K562 (cell line): ENCODE measurements at regions not wholly inside any gene's neighbourhood (a gene's known extent, or its start where the extent isn't known, plus 50 kb on each side); places are given as distances from the start of the nearest gene placed in this dataset.

ENCODE experiments used
- CBX3 ChIP-seq, 2 experiments: IDR thresholded peaks; 1 replicate in 1 of 2; 2 replicates in 1 of 2; pipeline ENCODE4 v1.6.1; 2012; ENCODE audit warnings: inconsistent platforms in 2 of 2, low read length in 2 of 2, borderline replicate concordance in 1 of 2, control low read depth in 1 of 2
- CHCHD3 ChIP-seq: fragments of 250-450 bp; sonication (Bioruptor Pico); IDR thresholded peaks from 2 replicates; pipeline ENCODE4 v2.1.2; 2022; ENCODE audit warnings: mild to moderate bottlenecking
- ELF1 ChIP-seq: fragments of 200-800 bp; sonication (Bioruptor generic); IDR thresholded peaks from 2 replicates; pipeline ENCODE4 v1.6.1; 2016; ENCODE audit warnings: missing genetic modification characterization, missing compliant biosample characterization
- NCOA6 ChIP-seq: fragments of 450-650 bp; IDR thresholded peaks from 2 replicates; pipeline ENCODE4 v1.6.1; 2017; ENCODE audit warnings: mild to moderate bottlenecking
- NFIX ChIP-seq: fragments of 250-450 bp; sonication (Bioruptor Pico); IDR thresholded peaks from 2 replicates; pipeline ENCODE4 v1.4.0; 2020; ENCODE audit warnings: low read depth, mild to moderate bottlenecking, moderate library complexity
- STAT5B ChIP-seq: fragments of 250-450 bp; sonication (Bioruptor Pico); IDR thresholded peaks from 2 replicates; pipeline ENCODE4 v1.8.0; 2021; ENCODE audit warnings: mild to moderate bottlenecking, inconsistent platforms
- TRIM28 ChIP-seq: fragments of 450-650 bp; IDR thresholded peaks from 2 replicates; pipeline ENCODE4 v1.6.1; 2017
- ZBTB17 ChIP-seq: fragments of 450-650 bp; formaldehyde crosslinking; IDR thresholded peaks from 2 replicates; pipeline ENCODE4 v1.4.0; 2020; ENCODE audit warnings: mild to moderate bottlenecking
- TF ChIP-seq, protein P1 (sequence below): fragments of 450-650 bp; IDR thresholded peaks from 2 replicates; pipeline ENCODE4 v1.6.1; 2016; ENCODE audit warnings: mild to moderate bottlenecking, moderate library complexity
- TF ChIP-seq, protein P2 (sequence below), 2 experiments: fragments of 450-650 bp; IDR thresholded peaks; 2 replicates each; pipeline ENCODE4 v1.6.1; 2016
- TF ChIP-seq, protein P3 (sequence below): sonication (generic); formaldehyde crosslinking; IDR thresholded peaks from 2 replicates; pipeline ENCODE4 v1.8.0; 2022; ENCODE audit warnings: mild to moderate bottlenecking, missing genetic modification reagents, borderline replicate concordance
- TF ChIP-seq, protein P4 (sequence below): fragments of 250-450 bp; sonication (Bioruptor Pico); IDR thresholded peaks from 2 replicates; pipeline ENCODE4 v1.4.0; 2020; ENCODE audit warnings: mild to moderate bottlenecking, moderate library complexity

DNA sequence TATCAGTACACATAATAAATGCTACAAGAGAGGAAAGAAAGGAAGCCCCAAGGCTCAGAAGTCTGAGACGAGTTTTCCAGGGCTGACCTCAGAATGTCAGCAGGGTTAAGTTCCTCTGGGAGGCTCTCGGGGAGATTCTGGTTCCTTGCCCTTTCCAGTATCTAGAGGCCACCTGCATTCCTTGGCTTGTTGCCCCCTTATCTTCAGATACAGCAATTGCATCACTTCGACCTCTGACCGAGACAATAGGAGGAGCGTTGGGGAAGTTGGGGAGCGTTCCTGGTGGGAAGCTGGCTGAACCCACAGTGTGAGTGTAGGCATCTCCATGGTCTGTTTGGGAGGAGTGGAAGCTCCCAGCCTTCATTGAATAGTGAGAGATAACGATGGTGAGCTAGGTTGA is 72.0 kb upstream of the MTPN start (continued):
- TF ChIP-seq, protein P1, sequence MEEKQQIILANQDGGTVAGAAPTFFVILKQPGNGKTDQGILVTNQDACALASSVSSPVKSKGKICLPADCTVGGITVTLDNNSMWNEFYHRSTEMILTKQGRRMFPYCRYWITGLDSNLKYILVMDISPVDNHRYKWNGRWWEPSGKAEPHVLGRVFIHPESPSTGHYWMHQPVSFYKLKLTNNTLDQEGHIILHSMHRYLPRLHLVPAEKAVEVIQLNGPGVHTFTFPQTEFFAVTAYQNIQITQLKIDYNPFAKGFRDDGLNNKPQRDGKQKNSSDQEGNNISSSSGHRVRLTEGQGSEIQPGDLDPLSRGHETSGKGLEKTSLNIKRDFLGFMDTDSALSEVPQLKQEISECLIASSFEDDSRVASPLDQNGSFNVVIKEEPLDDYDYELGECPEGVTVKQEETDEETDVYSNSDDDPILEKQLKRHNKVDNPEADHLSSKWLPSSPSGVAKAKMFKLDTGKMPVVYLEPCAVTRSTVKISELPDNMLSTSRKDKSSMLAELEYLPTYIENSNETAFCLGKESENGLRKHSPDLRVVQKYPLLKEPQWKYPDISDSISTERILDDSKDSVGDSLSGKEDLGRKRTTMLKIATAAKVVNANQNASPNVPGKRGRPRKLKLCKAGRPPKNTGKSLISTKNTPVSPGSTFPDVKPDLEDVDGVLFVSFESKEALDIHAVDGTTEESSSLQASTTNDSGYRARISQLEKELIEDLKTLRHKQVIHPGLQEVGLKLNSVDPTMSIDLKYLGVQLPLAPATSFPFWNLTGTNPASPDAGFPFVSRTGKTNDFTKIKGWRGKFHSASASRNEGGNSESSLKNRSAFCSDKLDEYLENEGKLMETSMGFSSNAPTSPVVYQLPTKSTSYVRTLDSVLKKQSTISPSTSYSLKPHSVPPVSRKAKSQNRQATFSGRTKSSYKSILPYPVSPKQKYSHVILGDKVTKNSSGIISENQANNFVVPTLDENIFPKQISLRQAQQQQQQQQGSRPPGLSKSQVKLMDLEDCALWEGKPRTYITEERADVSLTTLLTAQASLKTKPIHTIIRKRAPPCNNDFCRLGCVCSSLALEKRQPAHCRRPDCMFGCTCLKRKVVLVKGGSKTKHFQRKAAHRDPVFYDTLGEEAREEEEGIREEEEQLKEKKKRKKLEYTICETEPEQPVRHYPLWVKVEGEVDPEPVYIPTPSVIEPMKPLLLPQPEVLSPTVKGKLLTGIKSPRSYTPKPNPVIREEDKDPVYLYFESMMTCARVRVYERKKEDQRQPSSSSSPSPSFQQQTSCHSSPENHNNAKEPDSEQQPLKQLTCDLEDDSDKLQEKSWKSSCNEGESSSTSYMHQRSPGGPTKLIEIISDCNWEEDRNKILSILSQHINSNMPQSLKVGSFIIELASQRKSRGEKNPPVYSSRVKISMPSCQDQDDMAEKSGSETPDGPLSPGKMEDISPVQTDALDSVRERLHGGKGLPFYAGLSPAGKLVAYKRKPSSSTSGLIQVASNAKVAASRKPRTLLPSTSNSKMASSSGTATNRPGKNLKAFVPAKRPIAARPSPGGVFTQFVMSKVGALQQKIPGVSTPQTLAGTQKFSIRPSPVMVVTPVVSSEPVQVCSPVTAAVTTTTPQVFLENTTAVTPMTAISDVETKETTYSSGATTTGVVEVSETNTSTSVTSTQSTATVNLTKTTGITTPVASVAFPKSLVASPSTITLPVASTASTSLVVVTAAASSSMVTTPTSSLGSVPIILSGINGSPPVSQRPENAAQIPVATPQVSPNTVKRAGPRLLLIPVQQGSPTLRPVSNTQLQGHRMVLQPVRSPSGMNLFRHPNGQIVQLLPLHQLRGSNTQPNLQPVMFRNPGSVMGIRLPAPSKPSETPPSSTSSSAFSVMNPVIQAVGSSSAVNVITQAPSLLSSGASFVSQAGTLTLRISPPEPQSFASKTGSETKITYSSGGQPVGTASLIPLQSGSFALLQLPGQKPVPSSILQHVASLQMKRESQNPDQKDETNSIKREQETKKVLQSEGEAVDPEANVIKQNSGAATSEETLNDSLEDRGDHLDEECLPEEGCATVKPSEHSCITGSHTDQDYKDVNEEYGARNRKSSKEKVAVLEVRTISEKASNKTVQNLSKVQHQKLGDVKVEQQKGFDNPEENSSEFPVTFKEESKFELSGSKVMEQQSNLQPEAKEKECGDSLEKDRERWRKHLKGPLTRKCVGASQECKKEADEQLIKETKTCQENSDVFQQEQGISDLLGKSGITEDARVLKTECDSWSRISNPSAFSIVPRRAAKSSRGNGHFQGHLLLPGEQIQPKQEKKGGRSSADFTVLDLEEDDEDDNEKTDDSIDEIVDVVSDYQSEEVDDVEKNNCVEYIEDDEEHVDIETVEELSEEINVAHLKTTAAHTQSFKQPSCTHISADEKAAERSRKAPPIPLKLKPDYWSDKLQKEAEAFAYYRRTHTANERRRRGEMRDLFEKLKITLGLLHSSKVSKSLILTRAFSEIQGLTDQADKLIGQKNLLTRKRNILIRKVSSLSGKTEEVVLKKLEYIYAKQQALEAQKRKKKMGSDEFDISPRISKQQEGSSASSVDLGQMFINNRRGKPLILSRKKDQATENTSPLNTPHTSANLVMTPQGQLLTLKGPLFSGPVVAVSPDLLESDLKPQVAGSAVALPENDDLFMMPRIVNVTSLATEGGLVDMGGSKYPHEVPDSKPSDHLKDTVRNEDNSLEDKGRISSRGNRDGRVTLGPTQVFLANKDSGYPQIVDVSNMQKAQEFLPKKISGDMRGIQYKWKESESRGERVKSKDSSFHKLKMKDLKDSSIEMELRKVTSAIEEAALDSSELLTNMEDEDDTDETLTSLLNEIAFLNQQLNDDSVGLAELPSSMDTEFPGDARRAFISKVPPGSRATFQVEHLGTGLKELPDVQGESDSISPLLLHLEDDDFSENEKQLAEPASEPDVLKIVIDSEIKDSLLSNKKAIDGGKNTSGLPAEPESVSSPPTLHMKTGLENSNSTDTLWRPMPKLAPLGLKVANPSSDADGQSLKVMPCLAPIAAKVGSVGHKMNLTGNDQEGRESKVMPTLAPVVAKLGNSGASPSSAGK, result no peak
- TF ChIP-seq CHCHD3 (CRISPR knock-in tag), result no peak
- no peak for TF ChIP-seq STAT5B (CRISPR knock-in tag)
- TF ChIP-seq, protein P2, sequence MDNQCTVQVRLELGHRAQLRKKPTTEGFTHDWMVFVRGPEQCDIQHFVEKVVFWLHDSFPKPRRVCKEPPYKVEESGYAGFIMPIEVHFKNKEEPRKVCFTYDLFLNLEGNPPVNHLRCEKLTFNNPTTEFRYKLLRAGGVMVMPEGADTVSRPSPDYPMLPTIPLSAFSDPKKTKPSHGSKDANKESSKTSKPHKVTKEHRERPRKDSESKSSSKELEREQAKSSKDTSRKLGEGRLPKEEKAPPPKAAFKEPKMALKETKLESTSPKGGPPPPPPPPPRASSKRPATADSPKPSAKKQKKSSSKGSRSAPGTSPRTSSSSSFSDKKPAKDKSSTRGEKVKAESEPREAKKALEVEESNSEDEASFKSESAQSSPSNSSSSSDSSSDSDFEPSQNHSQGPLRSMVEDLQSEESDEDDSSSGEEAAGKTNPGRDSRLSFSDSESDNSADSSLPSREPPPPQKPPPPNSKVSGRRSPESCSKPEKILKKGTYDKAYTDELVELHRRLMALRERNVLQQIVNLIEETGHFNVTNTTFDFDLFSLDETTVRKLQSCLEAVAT (IDR thresholded peaks at IDR 0.05), result no peak
- 0 out of 2 replicates have a peak, but pooled peaks have one; percentile 50 for TF ChIP-seq TRIM28
- TF ChIP-seq ZBTB17, result no peak
- TF ChIP-seq, protein P3, sequence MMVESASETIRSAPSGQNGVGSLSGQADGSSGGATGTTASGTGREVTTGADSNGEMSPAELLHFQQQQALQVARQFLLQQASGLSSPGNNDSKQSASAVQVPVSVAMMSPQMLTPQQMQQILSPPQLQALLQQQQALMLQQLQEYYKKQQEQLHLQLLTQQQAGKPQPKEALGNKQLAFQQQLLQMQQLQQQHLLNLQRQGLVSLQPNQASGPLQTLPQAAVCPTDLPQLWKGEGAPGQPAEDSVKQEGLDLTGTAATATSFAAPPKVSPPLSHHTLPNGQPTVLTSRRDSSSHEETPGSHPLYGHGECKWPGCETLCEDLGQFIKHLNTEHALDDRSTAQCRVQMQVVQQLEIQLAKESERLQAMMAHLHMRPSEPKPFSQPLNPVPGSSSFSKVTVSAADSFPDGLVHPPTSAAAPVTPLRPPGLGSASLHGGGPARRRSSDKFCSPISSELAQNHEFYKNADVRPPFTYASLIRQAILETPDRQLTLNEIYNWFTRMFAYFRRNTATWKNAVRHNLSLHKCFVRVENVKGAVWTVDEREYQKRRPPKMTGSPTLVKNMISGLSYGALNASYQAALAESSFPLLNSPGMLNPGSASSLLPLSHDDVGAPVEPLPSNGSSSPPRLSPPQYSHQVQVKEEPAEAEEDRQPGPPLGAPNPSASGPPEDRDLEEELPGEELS (CRISPR knock-in tag), result no peak
- TF ChIP-seq, protein P4, sequence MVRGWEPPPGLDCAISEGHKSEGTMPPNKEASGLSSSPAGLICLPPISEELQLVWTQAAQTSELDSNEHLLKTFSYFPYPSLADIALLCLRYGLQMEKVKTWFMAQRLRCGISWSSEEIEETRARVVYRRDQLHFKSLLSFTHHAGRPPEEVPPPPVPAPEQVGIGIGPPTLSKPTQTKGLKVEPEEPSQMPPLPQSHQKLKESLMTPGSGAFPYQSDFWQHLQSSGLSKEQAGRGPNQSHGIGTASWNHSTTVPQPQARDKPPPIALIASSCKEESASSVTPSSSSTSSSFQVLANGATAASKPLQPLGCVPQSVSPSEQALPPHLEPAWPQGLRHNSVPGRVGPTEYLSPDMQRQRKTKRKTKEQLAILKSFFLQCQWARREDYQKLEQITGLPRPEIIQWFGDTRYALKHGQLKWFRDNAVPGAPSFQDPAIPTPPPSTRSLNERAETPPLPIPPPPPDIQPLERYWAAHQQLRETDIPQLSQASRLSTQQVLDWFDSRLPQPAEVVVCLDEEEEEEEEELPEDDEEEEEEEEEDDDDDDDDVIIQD (CRISPR knock-in tag), result no peak
- no peak for TF ChIP-seq NFIX (CRISPR knock-in tag)
- TF ChIP-seq ELF1 (tag), result no peak
- no peak for TF ChIP-seq NCOA6
- TF ChIP-seq CBX3 (IDR thresholded peaks at IDR 0.05; ENCODE audit: borderline replicate concordance in 1 of 2, low read length in 2 of 2), result peak in 1 of 2 experiments; percentile 69; a peak in 1 of 3 replicates
